ENCODE measurements at regions not wholly inside any gene's neighbourhood (a gene's known extent, or its start where the extent isn't known, plus 50 kb on each side); places are given as distances from the start of the nearest gene placed in this dataset.

DNA sequence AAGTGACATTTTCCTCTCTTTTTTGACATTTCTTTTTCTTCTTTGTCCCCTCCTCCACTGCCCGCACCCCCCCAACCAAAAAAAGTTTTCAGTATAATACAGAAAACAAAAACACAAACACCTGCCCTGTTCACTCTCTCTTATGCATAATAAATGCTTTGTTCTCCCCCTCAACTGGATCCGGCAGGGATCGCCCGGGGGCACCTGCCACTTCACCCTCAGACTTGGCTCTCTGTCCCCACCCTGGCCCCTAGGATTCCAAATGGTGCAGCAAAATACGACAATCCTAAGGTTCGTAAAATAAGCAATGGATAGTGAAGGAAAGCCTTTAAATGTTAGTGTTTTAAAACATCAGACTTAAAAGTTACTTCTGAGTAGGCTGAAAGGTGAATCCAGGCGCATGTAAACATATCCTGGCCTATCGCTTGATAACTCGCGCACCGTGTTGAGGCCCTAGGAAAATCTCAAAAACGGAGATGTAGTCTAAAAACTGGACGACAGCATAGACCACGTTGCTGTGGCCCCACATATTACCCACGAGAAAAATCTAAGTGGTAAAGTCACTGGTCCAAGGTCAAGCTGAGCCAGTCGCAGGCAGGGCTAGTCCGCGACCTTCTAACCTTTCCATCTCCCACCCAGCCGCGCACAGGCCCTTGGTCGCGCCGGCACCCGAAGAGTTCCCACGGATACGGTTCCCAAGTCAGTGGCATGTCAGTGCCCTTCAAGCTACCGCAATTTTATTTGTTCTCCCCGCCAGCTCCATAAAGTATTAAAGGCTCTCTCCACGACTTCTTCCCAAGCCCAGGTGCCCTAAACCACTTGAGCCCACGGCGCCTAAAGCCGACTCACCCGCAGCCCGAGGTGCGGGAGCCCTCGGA, 130.8 kb downstream of the OGFRL1 start:
- FAIRE-seq (no peak), DNase-seq (ENCODE audit: extremely low spot score, insufficient read length, low read depth) (no peak)

DNA sequence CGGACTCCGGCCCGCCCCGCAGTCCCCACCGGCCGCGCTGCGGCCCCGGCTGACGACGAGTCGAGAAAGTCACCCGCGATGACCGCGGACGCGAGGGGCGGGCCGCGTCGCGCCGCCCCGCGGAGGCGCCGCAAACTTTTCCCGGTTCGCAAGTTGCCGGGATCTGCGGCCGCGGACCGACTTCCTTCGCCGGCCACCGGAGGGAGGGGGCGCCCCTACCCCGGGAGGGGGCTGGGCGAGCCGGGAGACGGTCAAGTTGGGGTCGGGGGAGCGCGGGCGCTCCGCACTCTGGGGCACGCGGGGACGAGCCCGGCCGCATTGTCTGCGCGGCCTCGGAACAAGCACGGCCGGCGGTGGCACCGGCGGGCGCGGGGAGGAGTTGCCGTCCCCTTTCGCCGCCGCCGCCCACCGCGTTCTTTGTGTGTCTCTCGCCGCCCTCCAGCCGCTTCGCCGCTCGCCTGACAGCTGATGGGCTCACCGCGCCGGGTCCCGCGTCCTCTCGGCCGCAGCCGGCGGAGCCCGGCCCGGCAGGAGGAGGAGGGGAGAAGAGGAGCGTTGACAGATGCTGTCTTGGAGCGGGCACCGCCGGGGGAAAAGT, 131.6 kb downstream of the OGFRL1 start:
- FAIRE-seq (no peak), DNase-seq (ENCODE audit: extremely low spot score, insufficient read length, low read depth) (no peak)

DNA sequence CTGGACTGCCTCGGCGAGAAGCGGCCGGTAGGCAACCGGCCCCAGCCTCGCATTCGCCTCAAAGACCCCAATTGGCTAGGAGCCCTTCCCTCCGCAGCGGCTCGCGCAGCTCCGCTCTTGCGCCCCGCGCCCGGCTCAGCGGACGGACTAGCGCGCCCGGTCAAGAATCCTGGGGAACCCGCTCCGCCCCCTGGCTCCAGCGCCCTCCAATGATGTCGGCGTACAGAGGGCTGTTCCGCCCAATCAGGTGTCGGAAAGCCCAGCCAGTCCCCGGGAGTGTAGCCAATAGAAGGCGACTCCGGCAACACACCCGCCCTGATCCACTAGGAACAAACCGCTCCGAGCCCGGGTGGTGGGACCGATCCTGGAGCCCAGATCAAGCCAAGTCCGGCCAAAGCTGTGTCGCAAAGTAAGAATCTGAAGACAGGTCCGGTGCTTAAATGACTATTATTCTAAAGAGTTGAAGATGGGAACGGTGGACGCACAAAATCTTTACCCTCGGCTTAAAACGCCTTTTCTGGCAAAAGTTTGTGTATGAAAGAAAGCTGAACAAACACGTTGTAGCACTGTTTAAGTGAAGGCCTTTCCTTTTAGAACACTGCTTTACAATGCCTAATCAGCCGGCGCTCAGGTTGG, 132.2 kb downstream of the OGFRL1 start:
- FAIRE-seq (no peak), DNase-seq (ENCODE audit: extremely low spot score, insufficient read length, low read depth) (no peak)

DNA sequence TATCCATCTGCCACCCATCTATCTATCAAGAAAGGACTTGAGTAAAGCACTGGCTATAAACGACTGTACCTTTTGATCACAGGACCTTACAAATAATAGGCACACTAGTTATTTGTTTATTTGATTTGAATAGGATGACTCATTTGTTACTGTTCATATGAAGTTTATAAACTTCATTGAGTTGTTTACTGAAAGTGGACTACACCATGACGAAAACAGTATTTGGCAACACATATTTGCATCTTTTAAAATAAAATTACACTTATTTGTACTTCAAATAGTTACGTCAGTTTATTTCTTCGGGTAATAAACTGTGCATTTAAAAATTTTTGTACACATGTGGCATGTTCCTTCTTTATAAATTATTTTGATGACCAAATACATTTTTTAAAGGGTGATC, 133.0 kb downstream of the OGFRL1 start:
- no peak for FAIRE-seq
- DNase-seq (ENCODE audit: extremely low spot score, insufficient read length, low read depth) = no peak

DNA sequence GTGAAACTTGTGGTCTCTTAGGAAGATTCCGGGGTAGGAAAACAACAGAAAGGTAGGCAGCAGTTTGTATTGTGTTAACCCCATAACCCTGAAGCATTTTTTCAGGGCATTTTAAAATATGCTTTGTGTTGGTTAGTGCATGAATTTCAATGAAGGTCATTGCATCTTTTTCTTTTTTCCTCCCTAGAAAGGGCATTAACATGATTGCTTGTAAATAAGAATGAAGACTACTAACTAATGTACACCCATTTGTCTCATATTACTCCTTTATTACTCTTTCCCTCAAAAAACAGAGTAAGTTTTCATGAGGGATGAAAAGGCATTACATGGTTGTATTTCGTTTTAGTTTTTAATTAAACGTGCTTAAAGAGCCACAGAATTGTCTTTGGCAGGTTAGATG, 141.4 kb downstream of the OGFRL1 start:
- no peak for DNase-seq (ENCODE audit: extremely low spot score, insufficient read length, low read depth)
- FAIRE-seq = no peak

DNA sequence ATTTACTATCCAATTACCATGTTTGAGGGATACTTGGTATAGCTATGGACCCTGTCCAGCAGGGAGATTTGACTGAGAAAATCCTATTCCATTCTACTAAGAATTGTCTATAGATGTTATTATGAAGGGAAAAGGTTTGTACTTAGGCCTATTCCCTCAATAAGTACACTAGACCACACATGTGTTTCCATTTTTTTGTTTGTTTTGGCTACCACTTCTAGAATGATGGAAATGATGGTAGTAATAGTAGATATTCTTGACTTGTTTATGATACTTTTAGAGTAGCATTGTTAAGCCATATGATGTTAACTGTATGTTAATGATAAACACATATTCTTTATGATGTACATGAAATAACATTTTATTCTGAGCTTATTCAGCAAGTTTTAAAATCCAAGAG, 144.8 kb downstream of the OGFRL1 start:
- DNase-seq (ENCODE audit: extremely low spot score, insufficient read length, low read depth) (no peak), FAIRE-seq (no peak)

DNA sequence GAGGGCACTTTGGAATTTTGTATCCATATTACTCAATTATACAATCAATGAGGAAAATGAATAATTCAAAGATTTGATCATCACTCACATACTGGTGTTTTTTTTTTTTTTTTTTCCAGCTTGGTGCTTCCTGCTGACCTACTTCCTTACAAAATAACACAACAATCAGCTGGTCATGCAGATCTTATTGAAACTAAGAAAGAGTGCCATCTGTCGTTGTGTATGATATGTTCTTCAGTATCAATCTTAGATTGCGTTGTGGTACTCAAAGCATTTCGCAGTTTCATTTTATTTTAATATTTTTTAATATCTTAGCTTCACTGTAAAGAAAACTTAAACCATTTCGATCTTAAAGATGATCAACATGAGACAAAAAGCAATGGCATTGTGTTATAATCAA, 155.6 kb downstream of the OGFRL1 start:
- FAIRE-seq (no peak), DNase-seq (ENCODE audit: extremely low spot score, insufficient read length, low read depth) (no peak)

DNA sequence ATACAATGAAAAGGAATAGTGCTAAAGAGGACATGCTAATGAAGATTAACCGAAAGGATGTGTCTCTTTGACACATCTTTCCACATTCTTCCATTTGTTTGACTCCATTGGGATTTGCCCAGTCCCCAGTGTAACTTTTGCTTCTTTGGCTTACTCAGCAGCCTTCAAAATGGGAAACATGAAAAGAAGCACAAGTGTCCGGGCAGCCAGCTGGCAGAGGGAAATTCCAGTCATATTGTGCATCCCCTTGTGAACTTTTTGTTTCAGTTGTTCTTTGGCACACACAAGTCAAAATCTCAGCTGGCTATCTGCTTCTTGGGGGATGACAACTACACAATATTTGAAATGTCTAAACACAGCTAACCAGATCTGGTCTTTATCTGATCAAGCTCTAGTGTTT, 157.4 kb downstream of the OGFRL1 start:
- FAIRE-seq = no peak
- no peak for DNase-seq (ENCODE audit: extremely low spot score, insufficient read length, low read depth)

DNA sequence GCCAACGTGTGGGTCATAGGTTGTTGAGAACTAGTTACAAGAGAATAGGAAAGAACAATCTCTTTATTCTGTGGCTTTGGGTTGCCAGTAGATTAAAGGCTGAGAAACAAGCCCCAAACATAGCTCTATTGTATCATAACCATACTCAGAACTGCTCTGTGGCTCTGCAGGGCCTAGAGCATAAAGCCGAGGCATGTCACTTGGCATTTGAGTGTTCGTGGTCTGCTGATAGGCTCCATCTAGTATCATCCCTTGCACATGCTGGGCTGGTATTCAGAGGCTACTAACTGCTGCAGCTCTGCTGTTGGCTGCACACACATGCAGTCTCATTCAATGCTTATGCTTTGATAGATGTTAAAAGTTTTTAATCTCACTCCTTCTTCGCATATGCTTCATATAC, 157.9 kb downstream of the OGFRL1 start:
- no peak for FAIRE-seq
- no peak for DNase-seq (ENCODE audit: extremely low spot score, insufficient read length, low read depth)

DNA sequence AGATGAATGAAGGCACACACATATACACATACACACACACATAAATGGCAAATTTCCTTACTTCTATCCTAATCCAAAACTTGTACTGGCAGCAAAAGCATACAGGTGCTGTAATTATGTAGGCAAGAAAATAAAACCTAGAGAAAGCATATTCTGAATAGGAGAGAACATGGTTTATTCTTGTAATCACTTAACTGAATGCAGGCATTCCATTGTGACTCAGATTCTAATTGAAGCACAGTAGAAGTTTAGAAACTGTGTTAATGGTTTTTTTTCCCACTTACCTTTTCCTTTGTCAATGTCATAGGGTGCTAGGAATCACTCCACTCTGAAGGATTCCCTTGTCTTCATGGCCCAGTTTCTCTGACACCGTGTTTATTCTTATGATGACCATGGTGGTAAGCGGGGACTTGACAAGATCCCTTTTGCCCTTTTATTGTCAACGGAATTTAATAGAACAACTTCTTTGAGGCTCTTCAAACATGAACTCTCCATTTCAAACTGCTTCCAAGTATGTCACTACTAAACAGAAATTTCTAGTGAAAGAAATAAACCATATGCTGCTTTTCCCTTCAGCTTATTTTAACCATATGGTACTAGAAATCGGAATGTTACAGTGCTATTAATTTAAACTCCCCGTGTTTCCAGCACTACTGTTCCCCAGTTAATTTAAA, 164.2 kb downstream of the OGFRL1 start:
- FAIRE-seq = no peak
- no peak for DNase-seq (ENCODE audit: extremely low spot score, insufficient read length, low read depth)

DNA sequence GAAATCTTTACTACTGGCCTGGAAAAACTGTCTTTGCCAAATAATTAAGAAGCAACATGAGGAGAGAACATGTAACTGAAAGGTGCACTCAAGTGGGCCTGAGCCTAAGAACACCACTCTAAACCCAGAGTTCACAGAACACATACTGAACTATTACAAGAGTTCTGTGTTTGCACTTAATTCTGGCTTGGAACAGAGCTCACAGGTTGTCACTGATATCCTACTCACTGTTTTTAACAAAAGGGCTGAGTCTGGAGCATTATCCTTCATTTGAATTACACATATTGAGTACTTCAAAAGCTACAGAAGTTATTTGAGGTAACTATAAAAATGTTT, 164.7 kb downstream of the OGFRL1 start:
- FAIRE-seq = no peak
- no peak for DNase-seq (ENCODE audit: extremely low spot score, insufficient read length, low read depth)

DNA sequence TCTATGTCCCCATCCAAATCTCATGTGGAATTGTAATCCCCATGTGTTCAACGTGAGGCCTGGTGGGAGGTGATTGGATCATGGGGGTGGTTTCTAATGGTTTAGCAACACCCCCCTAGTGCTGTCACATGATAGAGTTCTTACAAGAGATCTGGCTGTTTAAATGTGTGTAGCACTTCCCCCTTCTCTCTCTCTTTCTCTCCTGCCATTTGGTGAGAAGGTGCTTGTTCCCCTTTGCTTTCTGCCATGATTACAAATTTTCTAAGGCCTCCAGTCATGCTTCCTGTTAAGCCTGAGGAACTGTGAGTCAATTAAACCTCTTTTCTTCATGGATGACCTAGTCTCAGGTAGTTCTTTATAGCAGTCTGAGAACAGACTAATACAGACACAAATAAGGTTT, 165.4 kb downstream of the OGFRL1 start:
- no peak for DNase-seq (ENCODE audit: extremely low spot score, insufficient read length, low read depth)

DNA sequence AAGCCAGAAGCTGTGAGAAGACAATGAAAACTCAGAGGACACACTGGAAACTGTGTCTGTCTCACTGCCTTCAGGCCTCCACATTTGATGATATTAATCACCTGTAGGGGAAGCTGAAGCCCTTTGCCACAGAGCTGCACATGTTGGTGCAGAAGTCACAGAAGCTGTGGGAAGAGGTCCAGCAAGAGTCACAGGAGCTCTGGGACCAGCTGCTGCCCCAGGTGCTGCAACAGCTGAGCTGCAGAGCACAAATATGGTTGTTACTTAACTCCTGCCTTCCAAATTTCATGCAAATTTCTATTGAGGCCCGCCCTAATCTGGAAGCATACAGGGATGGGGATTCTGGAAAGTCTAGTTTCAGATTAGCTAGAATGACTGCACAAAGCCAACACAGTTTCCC, 169.3 kb downstream of the OGFRL1 start:
- FAIRE-seq (no peak), DNase-seq (ENCODE audit: extremely low spot score, insufficient read length, low read depth) (no peak)

More for the DNA sequence above, 165.4 kb downstream of the OGFRL1 start:
- FAIRE-seq = no peak

DNA sequence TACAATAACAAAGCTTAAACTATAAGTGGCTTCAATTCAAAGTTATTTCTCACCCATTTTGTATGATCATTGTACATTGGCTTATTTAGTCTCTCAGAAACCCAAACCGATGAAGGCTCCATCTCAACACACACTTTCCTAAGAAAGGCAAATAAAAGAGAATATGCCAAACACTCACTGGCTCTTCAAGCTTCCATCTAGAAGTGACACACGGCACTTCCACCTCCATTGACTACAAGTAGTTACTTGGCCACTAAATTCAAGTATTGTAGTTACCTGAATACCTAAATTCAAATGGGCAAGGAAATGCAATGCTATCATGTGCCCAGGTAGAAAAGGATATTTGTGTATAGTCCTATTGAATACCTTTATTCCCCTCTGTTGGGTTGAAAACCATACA, 170.6 kb downstream of the OGFRL1 start:
- no peak for FAIRE-seq
- DNase-seq (ENCODE audit: extremely low spot score, insufficient read length, low read depth) = no peak

DNA sequence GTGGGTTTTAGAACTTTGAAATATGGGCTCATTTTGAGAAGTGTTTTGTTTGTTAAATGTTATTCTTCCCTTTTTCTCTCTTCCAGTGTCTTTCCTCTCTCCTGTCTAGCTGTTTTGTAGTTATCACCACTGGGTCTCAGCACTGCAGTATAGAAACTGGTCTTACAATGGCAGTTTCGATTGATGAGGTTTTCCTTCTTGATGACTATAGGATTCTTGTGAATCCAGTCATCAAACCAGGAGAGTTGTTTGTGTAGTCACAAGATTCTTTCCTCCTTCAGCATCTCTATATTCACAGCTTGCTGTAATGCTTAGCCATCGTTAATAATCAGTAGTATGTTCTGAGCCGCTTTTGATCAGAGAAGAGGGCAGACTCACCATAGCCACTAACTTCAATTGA, 172.3 kb downstream of the OGFRL1 start:
- FAIRE-seq = no peak

DNA sequence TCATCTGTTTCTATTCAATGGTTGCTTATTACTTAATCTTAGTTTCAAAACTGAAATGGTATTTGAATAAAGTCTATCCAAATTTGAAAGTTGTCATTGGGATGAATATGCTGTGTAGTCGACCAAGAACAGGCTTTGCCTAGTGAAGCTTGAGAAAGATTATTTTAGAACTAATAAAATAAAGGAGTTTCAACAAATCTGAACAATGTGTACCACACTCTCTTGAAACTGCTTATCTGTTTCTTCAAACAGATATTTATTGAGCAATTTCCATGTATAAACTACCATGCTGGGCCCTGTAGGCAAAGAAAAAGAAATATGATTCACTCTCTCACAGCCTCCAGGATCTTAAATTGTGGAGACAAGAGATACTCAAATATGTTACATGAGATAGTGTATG, 174.4 kb downstream of the OGFRL1 start:
- no peak for FAIRE-seq
- no peak for DNase-seq (ENCODE audit: extremely low spot score, insufficient read length, low read depth)

More for the DNA sequence above, 172.3 kb downstream of the OGFRL1 start:
- no peak for DNase-seq (ENCODE audit: extremely low spot score, insufficient read length, low read depth)

DNA sequence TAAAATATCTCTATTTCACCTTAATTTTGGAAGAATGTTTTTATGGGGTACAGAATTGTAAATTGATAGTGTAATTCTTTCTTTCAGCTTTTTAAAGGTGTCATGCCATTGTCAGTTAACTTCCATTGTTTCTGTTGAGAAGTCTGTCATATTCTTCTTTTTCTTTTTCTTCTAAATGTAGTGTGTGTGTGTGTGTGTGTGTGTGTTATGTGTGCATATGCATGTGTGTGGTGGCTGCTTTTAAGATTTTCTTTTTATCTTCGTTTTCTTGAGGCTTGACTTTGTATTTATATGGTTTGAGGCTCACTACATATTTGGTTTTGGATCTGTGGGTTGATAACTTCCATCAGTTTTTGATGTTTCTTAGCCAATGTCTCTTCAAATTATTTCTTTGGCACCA, 176.5 kb downstream of the OGFRL1 start:
- no peak for FAIRE-seq
- DNase-seq (ENCODE audit: extremely low spot score, insufficient read length, low read depth) = no peak

DNA sequence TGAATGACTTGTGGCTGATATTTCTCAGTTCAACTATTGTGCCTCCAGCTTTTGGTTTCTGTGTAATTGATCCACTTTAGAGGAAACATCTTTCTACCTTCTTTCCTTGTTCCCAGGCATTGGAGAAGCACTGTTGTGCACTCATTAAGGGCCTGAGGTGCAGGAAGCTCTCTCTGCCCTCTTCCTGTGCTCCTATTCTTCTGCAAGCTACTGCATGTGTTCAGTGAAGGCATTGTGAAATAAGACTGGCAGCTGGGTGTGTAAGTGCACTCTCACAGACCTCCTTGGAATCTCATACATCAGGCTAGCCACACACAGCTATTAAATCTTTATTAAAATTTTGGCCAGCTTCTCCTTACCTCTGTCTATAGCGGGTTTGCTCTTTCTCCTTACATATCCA, 177.8 kb downstream of the OGFRL1 start:
- DNase-seq (ENCODE audit: extremely low spot score, insufficient read length, low read depth) (no peak), FAIRE-seq (no peak)

DNA sequence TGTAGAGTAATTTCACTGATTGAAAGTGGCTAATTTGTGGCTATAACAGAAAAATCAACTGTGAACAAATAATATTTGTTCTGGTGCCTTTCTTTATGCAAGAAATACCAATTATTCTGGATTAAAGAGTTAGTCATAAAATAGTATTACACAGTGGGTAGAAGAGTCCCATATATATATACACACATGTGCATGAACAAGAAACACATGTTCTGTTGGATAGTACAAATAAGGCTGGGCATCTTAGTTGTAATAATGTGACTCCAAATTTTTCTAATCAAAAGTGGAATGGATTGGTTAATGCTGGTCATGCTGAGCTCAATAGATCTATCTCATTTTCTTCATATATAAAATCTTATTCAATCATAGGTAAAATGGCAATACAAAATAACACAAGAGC, 179.4 kb downstream of the OGFRL1 start:
- FAIRE-seq = no peak
- no peak for DNase-seq (ENCODE audit: extremely low spot score, insufficient read length, low read depth)

DNA sequence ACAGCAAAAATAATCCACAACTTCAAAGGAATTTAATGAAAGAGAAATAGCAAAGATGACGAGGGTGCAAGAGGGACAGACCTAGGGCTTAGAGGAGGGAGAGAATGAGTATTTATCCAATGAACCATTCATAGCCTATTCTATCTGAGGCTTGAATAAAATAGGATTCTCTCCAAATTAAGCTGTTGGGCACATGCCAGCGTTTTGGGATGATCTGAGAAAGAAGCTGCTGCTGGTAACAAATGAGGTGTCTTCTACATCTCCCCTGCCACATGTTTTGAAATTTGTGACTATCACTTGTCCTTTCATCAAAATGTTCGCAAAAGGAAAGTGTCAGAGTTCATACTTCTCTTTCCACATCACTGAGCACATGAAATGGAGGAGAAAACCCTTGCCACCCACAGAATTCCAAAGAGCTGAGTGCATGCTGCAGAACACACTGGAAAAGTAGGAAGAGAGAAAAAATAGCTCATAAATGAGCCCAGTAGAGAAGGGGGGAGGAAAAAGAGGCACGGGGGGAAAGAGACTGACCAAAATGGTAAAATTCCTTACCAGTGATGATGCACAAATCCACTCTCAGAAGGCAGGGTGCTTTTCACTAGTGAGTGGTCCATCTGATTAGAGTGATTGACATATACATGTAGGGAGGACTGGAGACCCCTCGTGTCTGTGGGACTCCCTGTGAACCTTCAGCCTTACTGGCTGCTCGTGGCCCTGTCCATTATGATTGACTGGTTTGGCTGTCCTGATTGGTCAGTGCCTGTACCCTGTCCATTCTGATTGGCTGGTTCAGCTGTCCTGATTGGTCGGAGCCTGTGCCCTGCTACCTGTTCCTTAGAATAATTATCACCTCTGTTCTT, 180.5 kb downstream of the OGFRL1 start:
- DNase-seq (ENCODE audit: extremely low spot score, insufficient read length, low read depth) (no peak), FAIRE-seq (no peak)

Data from GM18507 (cell line).